Activated CD4-positive, alpha-beta memory T cell treated with anti-CD3 and anti-CD28 coated beads for 36 hours (primary cell): ENCODE measurements at regions not wholly inside any gene's neighbourhood (a gene's known extent, or its start where the extent isn't known, plus 50 kb on each side); places are given as distances from the start of the nearest gene placed in this dataset.

Experiments used
- CTCF ChIA-PET: fragments of 350-600 bp; sonication (Branson Sonifier 250); formaldehyde crosslinking; loops from one replicate; lab custom pipeline; 2021; ENCODE audit warnings: antibody characterized with exemption, inconsistent platforms; lab: Charles Lee
- POLR2A ChIA-PET: fragments of 350-600 bp; sonication (Branson Sonifier 250); formaldehyde crosslinking; loops from one replicate; lab custom pipeline; 2021; ENCODE audit warnings: antibody characterized with exemption; lab: Charles Lee
- DNase-seq: peaks from one replicate; pipeline ENCODE4 v3.0.0-alpha.2; 2020
- H3K27ac Mint-ChIP-seq: one replicate; pipeline ENCODE4 v1.8.0; 2021; ENCODE audit warnings: mixed read lengths
- H3K27me3 Mint-ChIP-seq: one replicate; pipeline ENCODE4 v1.8.0; 2021; ENCODE audit warnings: mixed read lengths
- H3K36me3 Mint-ChIP-seq: one replicate; pipeline ENCODE4 v1.8.0; 2021; ENCODE audit warnings: mixed read lengths
- H3K4me1 Mint-ChIP-seq: one replicate; pipeline ENCODE4 v1.8.0; 2021; ENCODE audit warnings: low read depth, mixed read lengths
- H3K4me3 Mint-ChIP-seq: one replicate; pipeline ENCODE4 v1.8.0; 2021; ENCODE audit warnings: mild to moderate bottlenecking, mixed read lengths
- H3K9me3 Mint-ChIP-seq: one replicate; pipeline ENCODE4 v1.8.0; 2021; ENCODE audit warnings: mixed read lengths
- intact Hi-C: fragments of 100-400 bp; cut with micrococcal nuclease; formaldehyde crosslinking; loops from one replicate; pipeline ENCODE4 v1.15.1; 2023

GRCh38 chr1:195076682-195077081 is 1531.6 kb downstream of the KCNT2 start:
- Mint-ChIP-seq H3K27ac (no peak overlapping the region), H3K9me3 (no peaks in the 10 kb centered on the region), H3K36me3 (no peaks in the 10 kb centered on the region), H3K4me1 (no peaks in the 10 kb centered on the region), H3K27me3 (no peaks in the 10 kb centered on the region), H3K4me3 (no peak overlapping the region)
- CTCF ChIA-PET = no interaction called here
- no peak for DNase-seq
- POLR2A ChIA-PET = no interaction called here
- intact Hi-C loops = no loop called here

GRCh38 chr1:195075973-195076372 is 1532.3 kb downstream of the KCNT2 start:
- ChIA-PET CTCF (no interaction called here), POLR2A (no interaction called here)
- H3K4me3 Mint-ChIP-seq = no peak overlapping the region
- H3K27ac Mint-ChIP-seq = no peak overlapping the region
- intact Hi-C loops = no loop called here
- H3K9me3 Mint-ChIP-seq = no peaks in the 10 kb centered on the region
- no peaks in the 10 kb centered on the region for H3K27me3 Mint-ChIP-seq
- no peaks in the 10 kb centered on the region for H3K4me1 Mint-ChIP-seq
- no peaks in the 10 kb centered on the region for H3K36me3 Mint-ChIP-seq
- no peak for DNase-seq

GRCh38 chr1:195071461-195071860 is 1536.8 kb downstream of the KCNT2 start:
- H3K36me3 Mint-ChIP-seq = no peaks in the 10 kb centered on the region
- CTCF ChIA-PET = no interaction called here
- no peak overlapping the region for H3K27ac Mint-ChIP-seq
- POLR2A ChIA-PET = no interaction called here
- no peaks in the 10 kb centered on the region for H3K27me3 Mint-ChIP-seq
- no peak overlapping the region for H3K4me3 Mint-ChIP-seq
- DNase-seq = no peak
- no peaks in the 10 kb centered on the region for H3K4me1 Mint-ChIP-seq
- no peaks in the 10 kb centered on the region for H3K9me3 Mint-ChIP-seq
- intact Hi-C loops = no loop called here

- DNase-seq = no peak
- intact Hi-C loops = no loop called here
- POLR2A ChIA-PET = no interaction called here
- Mint-ChIP-seq H3K36me3 (no peaks in the 10 kb centered on the region), H3K4me1 (no peaks in the 10 kb centered on the region), H3K27me3 (no peaks in the 10 kb centered on the region), H3K4me3 (no peak overlapping the region), H3K27ac (no peak overlapping the region), H3K9me3 (no peaks in the 10 kb centered on the region)
- CTCF ChIA-PET = no interaction called here
These were observed 1542.8 kb downstream of the KCNT2 start for GRCh38 chr1:195065437-195065836.

GRCh38 chr1:195064358-195064757 is 1543.9 kb downstream of the KCNT2 start:
- no peak overlapping the region for H3K27ac Mint-ChIP-seq
- no peak overlapping the region for H3K4me3 Mint-ChIP-seq
- H3K27me3 Mint-ChIP-seq = no peaks in the 10 kb centered on the region
- H3K4me1 Mint-ChIP-seq = no peaks in the 10 kb centered on the region
- no peaks in the 10 kb centered on the region for H3K36me3 Mint-ChIP-seq
- intact Hi-C loops = no loop called here
- CTCF ChIA-PET = no interaction called here
- H3K9me3 Mint-ChIP-seq = no peaks in the 10 kb centered on the region
- POLR2A ChIA-PET = no interaction called here
- no peak for DNase-seq

- POLR2A ChIA-PET = no interaction called here
- no peak overlapping the region for H3K27ac Mint-ChIP-seq
- peaks cover 2% of the 10 kb centered on the region for H3K9me3 Mint-ChIP-seq
- intact Hi-C loops = no loop called here
- H3K4me3 Mint-ChIP-seq = no peak overlapping the region
- no peaks in the 10 kb centered on the region for H3K36me3 Mint-ChIP-seq
- no peaks in the 10 kb centered on the region for H3K27me3 Mint-ChIP-seq
- DNase-seq = no peak
- peaks cover 3% of the 10 kb centered on the region for H3K4me1 Mint-ChIP-seq
- CTCF ChIA-PET = no interaction called here
These were observed 1554.0 kb downstream of the KCNT2 start for GRCh38 chr1:195054217-195054687.

GRCh38 chr1:195053478-195053877 is 1554.8 kb downstream of the KCNT2 start:
- Mint-ChIP-seq H3K27ac (no peak overlapping the region), H3K9me3 (peaks cover 2% of the 10 kb centered on the region), H3K36me3 (no peaks in the 10 kb centered on the region), H3K4me1 (peaks cover 3% of the 10 kb centered on the region), H3K4me3 (no peak overlapping the region), H3K27me3 (no peaks in the 10 kb centered on the region)
- CTCF ChIA-PET = no interaction called here
- DNase-seq = no peak
- POLR2A ChIA-PET = no interaction called here
- intact Hi-C loops = no loop called here

- Mint-ChIP-seq H3K27me3 (no peaks in the 10 kb centered on the region), H3K27ac (no peak overlapping the region), H3K4me1 (no peaks in the 10 kb centered on the region), H3K4me3 (no peak overlapping the region), H3K9me3 (no peaks in the 10 kb centered on the region), H3K36me3 (no peaks in the 10 kb centered on the region)
- POLR2A ChIA-PET = no interaction called here
- CTCF ChIA-PET = no interaction called here
- intact Hi-C loops = no loop called here
- no peak for DNase-seq
These were observed 1560.5 kb downstream of the KCNT2 start for GRCh38 chr1:195047772-195048171.

GRCh38 chr1:195045072-195045471 is 1563.2 kb downstream of the KCNT2 start:
- Mint-ChIP-seq H3K27me3 (no peaks in the 10 kb centered on the region), H3K9me3 (no peaks in the 10 kb centered on the region), H3K36me3 (no peaks in the 10 kb centered on the region), H3K4me1 (no peaks in the 10 kb centered on the region), H3K27ac (no peak overlapping the region), H3K4me3 (no peak overlapping the region)
- intact Hi-C loops = no loop called here
- ChIA-PET POLR2A (no interaction called here), CTCF (no interaction called here)
- DNase-seq = no peak

- CTCF ChIA-PET = no interaction called here
- Mint-ChIP-seq H3K4me1 (no peaks in the 10 kb centered on the region), H3K27me3 (no peaks in the 10 kb centered on the region), H3K36me3 (no peaks in the 10 kb centered on the region), H3K9me3 (peaks cover 16% of the 10 kb centered on the region), H3K27ac (no peak overlapping the region), H3K4me3 (no peak overlapping the region)
- intact Hi-C loops = no loop called here
- POLR2A ChIA-PET = no interaction called here
- DNase-seq = no peak
These were observed 1577.4 kb downstream of the KCNT2 start for GRCh38 chr1:195030793-195031192.

GRCh38 chr1:195026792-195027191 is 1581.4 kb downstream of the KCNT2 start:
- POLR2A ChIA-PET = no interaction called here
- peaks cover 16% of the 10 kb centered on the region for H3K9me3 Mint-ChIP-seq

GRCh38 chr1:195019385-195019784 is 1588.9 kb downstream of the KCNT2 start:
- DNase-seq = no peak
- CTCF ChIA-PET = no interaction called here
- peaks cover 2% of the 10 kb centered on the region for H3K9me3 Mint-ChIP-seq
- no peaks in the 10 kb centered on the region for H3K4me1 Mint-ChIP-seq
- POLR2A ChIA-PET = no interaction called here
- H3K27me3 Mint-ChIP-seq = no peaks in the 10 kb centered on the region
- H3K4me3 Mint-ChIP-seq = no peak overlapping the region
- no peak overlapping the region for H3K27ac Mint-ChIP-seq
- intact Hi-C loops = no loop called here
- no peaks in the 10 kb centered on the region for H3K36me3 Mint-ChIP-seq

More at GRCh38 chr1:195026792-195027191, 1581.4 kb downstream of the KCNT2 start:
- no peak overlapping the region for H3K27ac Mint-ChIP-seq
- no peaks in the 10 kb centered on the region for H3K27me3 Mint-ChIP-seq
- CTCF ChIA-PET = no interaction called here
- no peak overlapping the region for H3K4me3 Mint-ChIP-seq
- DNase-seq = no peak
- intact Hi-C loops = no loop called here
- no peaks in the 10 kb centered on the region for H3K4me1 Mint-ChIP-seq
- no peaks in the 10 kb centered on the region for H3K36me3 Mint-ChIP-seq

GRCh38 chr1:195012995-195013394 is 1595.2 kb downstream of the KCNT2 start:
- no peaks in the 10 kb centered on the region for H3K36me3 Mint-ChIP-seq
- H3K9me3 Mint-ChIP-seq = peaks cover 14% of the 10 kb centered on the region
- intact Hi-C loops = no loop called here
- ChIA-PET POLR2A (no interaction called here), CTCF (no interaction called here)
- H3K4me1 Mint-ChIP-seq = no peaks in the 10 kb centered on the region
- no peak for DNase-seq
- no peaks in the 10 kb centered on the region for H3K27me3 Mint-ChIP-seq
- H3K4me3 Mint-ChIP-seq = no peak overlapping the region
- H3K27ac Mint-ChIP-seq = no peak overlapping the region
